HEK293T (cell line): ENCODE measurements at regions not wholly inside any gene's neighbourhood (a gene's known extent, or its start where the extent isn't known, plus 50 kb on each side); places are given as distances from the start of the nearest gene placed in this dataset.

ENCODE experiments used
- CTCF ChIA-PET: fragments of 350-600 bp; formaldehyde crosslinking; extraction: SDS; loops from one replicate; lab custom pipeline; 2021; ENCODE audit warnings: antibody characterized with exemption, inconsistent platforms; lab: Yijun Ruan, JAX
- POLR2A ChIA-PET: fragments of 350-600 bp; formaldehyde crosslinking; extraction: SDS; loops from one replicate; lab custom pipeline; 2020; ENCODE audit warnings: antibody characterized with exemption, inconsistent platforms; lab: Yijun Ruan, JAX
- DNase-seq: peaks from one replicate; pipeline ENCODE4 v3.0.0; 2012; ENCODE audit warnings: mixed read lengths; ENCODE audit errors: extremely low spot score
- ARNT ChIP-seq: fragments of 450-650 bp; IDR thresholded peaks from 2 replicates; pipeline ENCODE4 v1.6.1; 2017; ENCODE audit warnings: mild to moderate bottlenecking
- BHLHE40 ChIP-seq: fragments of 450-650 bp; IDR thresholded peaks from 2 replicates; pipeline ENCODE4 v1.6.1; 2016; ENCODE audit warnings: mild to moderate bottlenecking, moderate library complexity, borderline replicate concordance
- CTBP1 ChIP-seq: fragments of 450-650 bp; IDR thresholded peaks from 2 replicates; pipeline ENCODE4 v1.6.1; 2016; ENCODE audit warnings: borderline replicate concordance
- ELF4 ChIP-seq: fragments of 450-650 bp; IDR thresholded peaks from 2 replicates; pipeline ENCODE4 v1.6.1; 2017; ENCODE audit warnings: antibody characterized with exemption
- FOXA1 ChIP-seq: fragments of 450-650 bp; IDR thresholded peaks from 2 replicates; pipeline ENCODE4 v1.6.1; 2016; ENCODE audit warnings: mild to moderate bottlenecking
- FOXK2 ChIP-seq: fragments of 450-650 bp; IDR thresholded peaks from 2 replicates; pipeline ENCODE4 v1.6.1; 2016; ENCODE audit warnings: mild to moderate bottlenecking
- FOXM1 ChIP-seq: fragments of 450-650 bp; IDR thresholded peaks from 2 replicates; pipeline ENCODE4 v1.6.1; 2017; ENCODE audit warnings: mild to moderate bottlenecking, borderline replicate concordance
- HDGF ChIP-seq: fragments of 450-650 bp; IDR thresholded peaks from 2 replicates; pipeline ENCODE4 v1.6.1; 2017; ENCODE audit warnings: antibody characterized with exemption, borderline replicate concordance
- L3MBTL2 ChIP-seq: fragments of 450-650 bp; conservative IDR thresholded peaks from 2 replicates; pipeline ENCODE4 v1.6.1; 2016; ENCODE audit warnings: mild to moderate bottlenecking
- LEF1 ChIP-seq: fragments of 450-650 bp; IDR thresholded peaks from 2 replicates; pipeline ENCODE4 v1.6.1; 2017; ENCODE audit warnings: mild to moderate bottlenecking, borderline replicate concordance
- NFRKB ChIP-seq: fragments of 450-650 bp; IDR thresholded peaks from 2 replicates; pipeline ENCODE4 v1.6.1; 2016; ENCODE audit warnings: mild to moderate bottlenecking, moderate library complexity
- SP1 ChIP-seq: fragments of 450-650 bp; IDR thresholded peaks from 2 replicates; pipeline ENCODE4 v1.6.1; 2017
- SUZ12 ChIP-seq: fragments of 450-650 bp; IDR thresholded peaks from 2 replicates; pipeline ENCODE4 v1.6.1; 2016; ENCODE audit warnings: mild to moderate bottlenecking
- TARDBP ChIP-seq: fragments of 450-650 bp; IDR thresholded peaks from 2 replicates; pipeline ENCODE4 v1.6.1; 2016
- ZNF384 ChIP-seq: fragments of 450-650 bp; IDR thresholded peaks from 2 replicates; pipeline ENCODE4 v1.6.1; 2016
- TF ChIP-seq, protein P1 (sequence below): fragments of 450-650 bp; IDR thresholded peaks from 2 replicates; pipeline ENCODE4 v1.6.1; 2016

DNA sequence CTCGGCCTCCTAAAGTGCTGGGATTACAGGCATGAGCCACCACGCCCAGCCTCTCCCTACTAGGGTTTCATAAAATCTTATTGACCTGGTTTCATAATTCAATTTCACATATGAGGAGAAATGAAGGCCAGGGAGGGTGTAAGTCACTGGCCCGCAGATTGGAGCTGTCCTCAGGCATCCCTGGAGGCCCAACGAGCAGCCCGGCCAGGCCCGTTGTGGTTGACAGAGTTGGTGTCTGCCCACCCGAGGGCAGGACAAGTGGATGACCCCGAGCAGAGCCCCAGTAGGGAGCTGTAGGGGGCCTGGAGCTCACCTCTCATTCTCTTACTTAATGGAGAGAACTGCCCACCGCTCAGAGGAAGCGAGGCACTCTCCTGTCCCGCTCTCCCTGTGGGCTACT lies 78.9 kb downstream of the CPN2 start:
- no peak for TF ChIP-seq L3MBTL2
- no peak for TF ChIP-seq LEF1
- no peak for TF ChIP-seq SP1
- no peak for TF ChIP-seq ELF4
- TF ChIP-seq TARDBP = no peak
- TF ChIP-seq FOXM1 = no peak
- TF ChIP-seq BHLHE40 = no peak
- TF ChIP-seq FOXK2 = no peak
- TF ChIP-seq SUZ12 = no peak
- no peak for TF ChIP-seq ZNF384
- no peak for TF ChIP-seq CTBP1
- TF ChIP-seq HDGF = no peak
- TF ChIP-seq FOXA1 = no peak
- TF ChIP-seq, protein P1, sequence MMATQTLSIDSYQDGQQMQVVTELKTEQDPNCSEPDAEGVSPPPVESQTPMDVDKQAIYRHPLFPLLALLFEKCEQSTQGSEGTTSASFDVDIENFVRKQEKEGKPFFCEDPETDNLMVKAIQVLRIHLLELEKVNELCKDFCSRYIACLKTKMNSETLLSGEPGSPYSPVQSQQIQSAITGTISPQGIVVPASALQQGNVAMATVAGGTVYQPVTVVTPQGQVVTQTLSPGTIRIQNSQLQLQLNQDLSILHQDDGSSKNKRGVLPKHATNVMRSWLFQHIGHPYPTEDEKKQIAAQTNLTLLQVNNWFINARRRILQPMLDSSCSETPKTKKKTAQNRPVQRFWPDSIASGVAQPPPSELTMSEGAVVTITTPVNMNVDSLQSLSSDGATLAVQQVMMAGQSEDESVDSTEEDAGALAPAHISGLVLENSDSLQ = no peak
- no peak for TF ChIP-seq NFRKB
- no peak for TF ChIP-seq ARNT
- CTCF ChIA-PET = no interaction called here
- no peak for DNase-seq
- POLR2A ChIA-PET = no interaction called here

DNA sequence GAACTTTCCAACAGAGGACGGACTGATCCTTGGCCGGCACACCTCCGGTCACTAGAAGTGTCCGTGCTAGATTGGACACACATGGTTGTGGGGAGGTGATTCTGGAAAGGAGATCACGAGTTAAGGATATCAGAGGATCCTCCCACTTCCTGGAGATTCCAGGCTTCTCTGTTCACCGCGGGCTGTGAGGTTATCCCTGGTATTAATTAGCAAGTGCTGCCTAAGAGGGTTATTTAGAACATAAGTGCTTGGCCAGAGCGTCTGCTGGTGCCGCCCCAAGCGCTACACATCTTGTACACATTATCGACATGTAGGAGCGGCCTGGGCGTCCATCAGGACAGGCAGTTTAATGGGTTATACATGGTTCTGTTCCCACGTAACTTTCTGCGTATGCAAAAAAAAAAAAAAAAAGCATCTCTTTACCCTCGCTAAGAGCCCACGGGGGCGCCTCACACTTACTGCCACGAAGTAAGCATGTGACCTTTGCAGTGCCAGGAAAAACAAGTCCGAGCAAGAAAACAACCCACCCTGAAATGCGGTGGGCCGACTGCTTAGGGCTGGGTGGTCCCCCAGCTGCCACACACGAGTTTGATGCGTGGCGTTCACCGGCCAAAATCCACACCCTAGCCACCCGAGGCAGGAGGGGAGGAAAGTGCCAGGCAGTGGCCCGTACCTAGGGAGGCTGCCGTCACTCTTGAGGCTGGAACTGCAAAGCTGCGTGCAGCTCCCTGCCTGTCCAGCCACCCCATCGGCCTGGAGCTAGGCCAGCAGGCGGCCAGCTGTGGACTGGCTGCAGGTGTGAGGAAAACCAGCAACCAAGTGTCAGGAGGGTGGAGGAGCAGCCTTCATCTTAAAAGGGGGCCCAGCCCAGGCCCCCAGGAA lies 78.0 kb downstream of the CPN2 start:
- no peak for DNase-seq
- no peak for TF ChIP-seq FOXK2
- no peak for TF ChIP-seq FOXM1
- no peak for TF ChIP-seq ARNT
- TF ChIP-seq HDGF = no peak
- TF ChIP-seq LEF1 = no peak
- TF ChIP-seq L3MBTL2 = no peak
- TF ChIP-seq SUZ12 = no peak
- no peak for TF ChIP-seq ELF4
- no peak for TF ChIP-seq TARDBP
- POLR2A ChIA-PET = interaction anchor here (1.3 kb wide), 1 partner anchor 134 kb away, joined by 3 read pairs; no protein-coding TSS in a partner anchor
- CTCF ChIA-PET = interaction anchor here (1.3 kb wide), 1 partner anchor 25 kb away, joined by 3 read pairs; no protein-coding TSS in a partner anchor

DNA sequence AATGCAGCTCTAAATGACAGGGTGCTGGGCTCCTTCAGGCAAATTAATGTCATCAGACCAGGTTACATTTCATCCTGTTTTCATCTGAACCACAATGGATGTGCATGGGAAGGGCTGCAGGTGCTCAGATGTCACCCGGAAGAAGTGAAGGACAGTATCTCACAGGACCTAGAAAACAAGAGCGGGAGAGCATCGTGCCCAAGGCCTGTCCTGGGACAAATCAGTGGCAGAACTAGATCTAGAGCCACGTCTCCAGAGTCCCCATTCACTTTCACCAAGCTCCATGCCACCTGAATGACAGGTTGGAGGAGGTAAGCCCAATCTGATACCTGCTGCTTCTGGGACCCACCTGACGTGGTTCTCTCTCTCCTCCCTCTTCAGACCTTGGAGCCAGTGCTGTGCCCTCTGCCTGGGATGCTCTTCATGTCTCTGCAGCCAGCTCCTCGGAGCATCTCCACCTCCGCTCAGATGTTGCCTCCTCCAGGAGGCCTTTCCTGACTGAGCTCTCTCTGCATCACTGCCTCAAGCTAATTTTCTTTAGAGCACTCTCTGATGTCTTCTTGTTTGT lies 77.3 kb downstream of the CPN2 start:
- ChIA-PET POLR2A (interaction anchor here (1.3 kb wide), 1 partner anchor 135 kb away, joined by 3 read pairs; no protein-coding TSS in a partner anchor), CTCF (interaction anchor here (1.3 kb wide), 1 partner anchor 25 kb away, joined by 3 read pairs; no protein-coding TSS in a partner anchor)
- DNase-seq = no peak
- TF ChIP-seq FOXM1 (no peak), BHLHE40 (no peak), FOXK2 (no peak), TARDBP (no peak), ARNT (no peak), FOXA1 (no peak), SUZ12 (no peak), L3MBTL2 (no peak), NFRKB (no peak), ZNF384 (no peak), CTBP1 (no peak), ELF4 (no peak), SP1 (no peak), HDGF (no peak), LEF1 (no peak)
- TF ChIP-seq, protein P1 = no peak

DNA sequence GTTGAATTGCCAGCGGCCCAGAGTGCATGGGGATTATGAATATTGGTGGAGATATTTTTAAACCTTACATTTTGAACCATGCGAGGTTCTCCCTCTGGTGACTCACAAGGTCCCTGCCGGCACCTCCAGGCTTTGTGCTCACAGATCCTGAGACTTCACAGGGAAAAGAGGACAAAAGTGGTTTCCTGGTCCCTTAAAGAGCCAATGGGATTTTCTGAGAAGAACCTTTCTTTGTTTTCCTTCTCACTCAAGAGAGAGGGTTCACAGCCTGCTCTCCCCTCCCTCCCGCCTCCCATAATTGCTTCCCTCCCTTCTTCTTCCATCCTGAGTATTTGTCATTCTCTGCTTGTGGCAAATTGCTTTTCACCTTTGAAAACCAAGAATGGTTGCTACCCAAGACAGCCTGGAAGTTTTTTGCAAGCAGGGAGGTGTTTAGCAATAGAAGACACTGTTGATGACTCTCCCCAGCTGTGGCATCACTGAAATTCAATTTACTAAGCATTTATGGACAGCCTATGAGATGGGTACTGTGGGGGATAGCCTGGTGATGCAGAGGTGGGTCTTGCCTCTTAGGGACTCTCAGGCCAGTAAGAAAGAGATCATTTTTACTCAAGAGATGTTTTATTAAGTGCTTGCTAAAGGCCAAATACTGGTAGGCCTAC lies 76.6 kb downstream of the CPN2 start:
- ChIA-PET CTCF (interaction anchor here (1.3 kb wide), 1 partner anchor 24 kb away, joined by 3 read pairs; no protein-coding TSS in a partner anchor), POLR2A (interaction anchor here (1.3 kb wide), 1 partner anchor 135 kb away, joined by 3 read pairs; no protein-coding TSS in a partner anchor)
- DNase-seq = no peak
- TF ChIP-seq LEF1 (no peak), BHLHE40 (no peak), ELF4 (no peak), SUZ12 (no peak)
- TF ChIP-seq, protein P1 = no peak

DNA sequence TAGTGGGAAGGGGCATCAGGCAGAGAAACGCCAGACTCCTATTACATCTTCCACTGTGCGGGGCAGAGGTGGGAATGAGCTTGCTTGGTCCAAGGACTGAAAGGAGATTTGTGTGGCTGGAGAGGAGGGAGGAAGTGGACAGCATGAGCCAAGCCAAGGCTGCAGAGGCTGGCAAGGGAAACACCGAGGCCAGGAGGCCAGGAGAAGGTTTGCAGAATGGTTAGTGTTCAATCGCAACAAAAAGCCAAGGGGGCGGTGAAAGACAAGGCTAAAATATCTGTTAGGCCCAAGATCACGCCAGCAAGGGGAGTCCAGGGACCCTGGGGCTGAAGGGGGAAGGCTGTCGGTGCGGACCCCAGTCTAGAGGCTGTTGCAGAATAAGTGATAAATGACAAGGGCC lies 75.8 kb downstream of the CPN2 start:
- POLR2A ChIA-PET = no interaction called here
- CTCF ChIA-PET = no interaction called here
- no peak for TF ChIP-seq FOXK2
- no peak for TF ChIP-seq FOXA1
- TF ChIP-seq ZNF384 = no peak
- no peak for TF ChIP-seq FOXM1
- TF ChIP-seq CTBP1 = no peak
- TF ChIP-seq TARDBP = no peak
- no peak for TF ChIP-seq BHLHE40
- no peak for TF ChIP-seq HDGF
- TF ChIP-seq L3MBTL2 = no peak
- no peak for TF ChIP-seq SUZ12
- no peak for TF ChIP-seq LEF1
- TF ChIP-seq NFRKB = no peak
- TF ChIP-seq ARNT = no peak
- TF ChIP-seq, protein P1 = no peak
- no peak for TF ChIP-seq SP1
- no peak for TF ChIP-seq ELF4
- DNase-seq = no peak
